Ovary (tissue), 3 donors: ENCODE measurements at regions not wholly inside any gene's neighbourhood (a gene's known extent, or its start where the extent isn't known, plus 50 kb on each side); places are given as distances from the start of the nearest gene placed in this dataset.

Experiments
- CTCF ChIP-seq, 3 donors: fragments of 450-650 bp in 2 of 3; fragments of 200-600 bp in 1 of 3; IDR thresholded peaks; one replicate each; pipeline versions ENCODE4 v1.5.1 to v1.8.0; 2016 to 2022; ENCODE audit warnings: antibody characterized with exemption in 3 of 3, mild to moderate bottlenecking in 1 of 3
- EP300 ChIP-seq: sonication (generic); formaldehyde crosslinking; IDR thresholded peaks from one replicate; pipeline ENCODE4 v1.6.1; 2017; ENCODE audit warnings: antibody characterized with exemption
- donor health status: DM: no; HTN: no; CAD: no.

GRCh38 chrX:867502-867901 lies 236.9 kb downstream of the SHOX start:
- TF ChIP-seq CTCF (IDR thresholded peaks at IDR 0.05) (no peak), EP300 (no peak)
